Mammary epithelial cell (primary cell): ENCODE measurements at regions not wholly inside any gene's neighbourhood (a gene's known extent, or its start where the extent isn't known, plus 50 kb on each side); places are given as distances from the start of the nearest gene placed in this dataset.

ENCODE experiments used
- EZH2 ChIP-seq: IDR thresholded peaks from 2 replicates; pipeline ENCODE4 v1.6.1; 2012; ENCODE audit warnings: low read length, inconsistent platforms, borderline replicate concordance
- TF ChIP-seq, protein P1 (sequence below), 2 donors: IDR thresholded peaks in 1 of 2; conservative IDR thresholded peaks in 1 of 2; 2 replicates each; pipeline ENCODE4 v1.5.1; 2011 to 2012; ENCODE audit warnings: inconsistent platforms in 2 of 2, low read length in 2 of 2, mild to moderate bottlenecking in 2 of 2, control low read depth in 1 of 2, low read depth in 1 of 2; ENCODE audit not compliant: insufficient read depth in 1 of 2; ENCODE audit errors: extremely low read depth in 1 of 2

DNA sequence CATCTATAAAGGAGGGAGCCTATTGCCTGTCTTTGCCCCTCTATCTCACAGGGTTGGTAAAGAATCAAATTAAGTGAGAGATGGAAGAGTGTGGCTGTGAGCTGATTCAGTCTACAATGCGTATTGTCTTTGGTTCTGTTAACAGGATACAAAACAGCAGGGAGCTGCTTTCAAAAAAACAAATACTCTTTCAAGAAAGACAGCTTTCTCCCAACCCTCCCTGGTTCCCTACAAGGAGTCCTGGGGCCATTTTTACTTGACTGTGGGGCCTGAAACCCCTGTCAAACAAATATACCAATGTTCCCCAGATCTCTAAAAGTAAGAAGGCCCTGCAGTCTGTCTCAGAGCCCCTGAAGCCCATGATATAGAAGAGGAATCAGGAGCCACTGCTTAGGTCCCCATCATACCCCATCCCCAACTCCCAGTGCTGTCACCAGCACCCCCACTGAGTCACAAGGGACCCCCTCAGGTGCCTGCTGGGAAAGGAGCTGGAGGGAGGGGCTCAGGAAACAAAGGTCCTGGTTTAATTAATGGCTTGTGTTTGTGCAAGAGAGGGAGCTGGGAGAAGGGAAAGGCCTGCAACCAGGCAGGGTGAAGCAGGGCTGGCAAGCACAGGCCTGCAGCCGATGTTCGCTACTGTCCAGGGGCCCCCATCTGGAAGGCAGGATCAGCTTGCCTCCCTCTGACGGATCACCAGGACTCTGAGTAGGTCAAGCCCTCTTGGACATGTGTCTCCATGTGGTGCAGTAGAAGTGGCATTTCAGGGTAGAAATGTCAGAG, 182.0 kb upstream of the GHITM start:
- no peak for TF ChIP-seq EZH2
- TF ChIP-seq, protein P1, sequence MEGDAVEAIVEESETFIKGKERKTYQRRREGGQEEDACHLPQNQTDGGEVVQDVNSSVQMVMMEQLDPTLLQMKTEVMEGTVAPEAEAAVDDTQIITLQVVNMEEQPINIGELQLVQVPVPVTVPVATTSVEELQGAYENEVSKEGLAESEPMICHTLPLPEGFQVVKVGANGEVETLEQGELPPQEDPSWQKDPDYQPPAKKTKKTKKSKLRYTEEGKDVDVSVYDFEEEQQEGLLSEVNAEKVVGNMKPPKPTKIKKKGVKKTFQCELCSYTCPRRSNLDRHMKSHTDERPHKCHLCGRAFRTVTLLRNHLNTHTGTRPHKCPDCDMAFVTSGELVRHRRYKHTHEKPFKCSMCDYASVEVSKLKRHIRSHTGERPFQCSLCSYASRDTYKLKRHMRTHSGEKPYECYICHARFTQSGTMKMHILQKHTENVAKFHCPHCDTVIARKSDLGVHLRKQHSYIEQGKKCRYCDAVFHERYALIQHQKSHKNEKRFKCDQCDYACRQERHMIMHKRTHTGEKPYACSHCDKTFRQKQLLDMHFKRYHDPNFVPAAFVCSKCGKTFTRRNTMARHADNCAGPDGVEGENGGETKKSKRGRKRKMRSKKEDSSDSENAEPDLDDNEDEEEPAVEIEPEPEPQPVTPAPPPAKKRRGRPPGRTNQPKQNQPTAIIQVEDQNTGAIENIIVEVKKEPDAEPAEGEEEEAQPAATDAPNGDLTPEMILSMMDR (conservative IDR thresholded peaks at IDR 0.05 in 1 of 2, IDR thresholded peaks at IDR 0.05 in 1 of 2; ENCODE audit: extremely low read depth in 1 of 2, insufficient read depth in 1 of 2, low read depth in 1 of 2, low read length in 2 of 2), result no peak
